ENCODE measurements at regions not wholly inside any gene's neighbourhood (a gene's known extent, or its start where the extent isn't known, plus 50 kb on each side); places are given as distances from the start of the nearest gene placed in this dataset.

DNA sequence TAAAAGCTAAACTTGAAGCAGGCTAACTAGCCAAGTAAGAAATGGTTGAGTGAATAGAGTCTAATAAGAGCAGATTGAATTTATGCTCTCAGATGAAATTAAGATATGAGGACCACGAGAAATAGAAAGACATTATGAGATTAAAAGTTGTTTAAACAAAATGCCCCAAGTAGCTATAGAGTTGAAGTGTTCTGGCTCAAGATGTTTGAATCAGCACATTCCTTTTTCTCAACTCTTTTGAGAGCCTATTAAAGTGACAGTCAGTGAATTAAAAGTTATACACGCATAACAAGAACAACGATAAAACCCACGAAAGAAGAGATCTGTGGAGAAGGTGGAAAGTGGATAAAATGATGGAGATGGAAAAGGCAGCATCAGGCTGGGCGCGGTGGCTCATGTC lies 322.2 kb upstream of the ANKRD30A start:
- TF ChIP-seq, protein P1, sequence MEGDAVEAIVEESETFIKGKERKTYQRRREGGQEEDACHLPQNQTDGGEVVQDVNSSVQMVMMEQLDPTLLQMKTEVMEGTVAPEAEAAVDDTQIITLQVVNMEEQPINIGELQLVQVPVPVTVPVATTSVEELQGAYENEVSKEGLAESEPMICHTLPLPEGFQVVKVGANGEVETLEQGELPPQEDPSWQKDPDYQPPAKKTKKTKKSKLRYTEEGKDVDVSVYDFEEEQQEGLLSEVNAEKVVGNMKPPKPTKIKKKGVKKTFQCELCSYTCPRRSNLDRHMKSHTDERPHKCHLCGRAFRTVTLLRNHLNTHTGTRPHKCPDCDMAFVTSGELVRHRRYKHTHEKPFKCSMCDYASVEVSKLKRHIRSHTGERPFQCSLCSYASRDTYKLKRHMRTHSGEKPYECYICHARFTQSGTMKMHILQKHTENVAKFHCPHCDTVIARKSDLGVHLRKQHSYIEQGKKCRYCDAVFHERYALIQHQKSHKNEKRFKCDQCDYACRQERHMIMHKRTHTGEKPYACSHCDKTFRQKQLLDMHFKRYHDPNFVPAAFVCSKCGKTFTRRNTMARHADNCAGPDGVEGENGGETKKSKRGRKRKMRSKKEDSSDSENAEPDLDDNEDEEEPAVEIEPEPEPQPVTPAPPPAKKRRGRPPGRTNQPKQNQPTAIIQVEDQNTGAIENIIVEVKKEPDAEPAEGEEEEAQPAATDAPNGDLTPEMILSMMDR (IDR thresholded peaks at IDR 0.05), result no peak
- no peak for TF ChIP-seq EZH2 (IDR thresholded peaks at IDR 0.05; ENCODE audit: borderline replicate concordance, insufficient read depth, low read depth, low read length, poor library complexity, severe bottlenecking)

Measured in B cell (primary cell).